A673 (cell line): ENCODE measurements at regions not wholly inside any gene's neighbourhood (a gene's known extent, or its start where the extent isn't known, plus 50 kb on each side); places are given as distances from the start of the nearest gene placed in this dataset.

Experiments
- CTCF ChIP-seq: fragments of 300-800, 200-600 bp; sonication (generic); conservative IDR thresholded peaks from 2 replicates; pipeline ENCODE4 v1.5.1; 2017; ENCODE audit warnings: low read depth, mild to moderate bottlenecking, antibody characterized with exemption, low read length, moderate library complexity, mixed read lengths
- EZH2 ChIP-seq: fragments of 200-600 bp; sonication (generic); IDR thresholded peaks from 2 replicates; pipeline ENCODE4 v1.6.1; 2017; ENCODE audit warnings: borderline replicate concordance, low read depth, mild to moderate bottlenecking, mixed read lengths, antibody characterized with exemption, low read length; ENCODE audit not compliant: poor library complexity, severe bottlenecking

- no peak for TF ChIP-seq CTCF
- no peak for TF ChIP-seq EZH2
These were observed 255.2 kb upstream of the ZC3H12C start for GRCh38 chr11:109838026-109838425.
